ENCODE measurements at regions not wholly inside any gene's neighbourhood (a gene's known extent, or its start where the extent isn't known, plus 50 kb on each side); places are given as distances from the start of the nearest gene placed in this dataset.

DNA sequence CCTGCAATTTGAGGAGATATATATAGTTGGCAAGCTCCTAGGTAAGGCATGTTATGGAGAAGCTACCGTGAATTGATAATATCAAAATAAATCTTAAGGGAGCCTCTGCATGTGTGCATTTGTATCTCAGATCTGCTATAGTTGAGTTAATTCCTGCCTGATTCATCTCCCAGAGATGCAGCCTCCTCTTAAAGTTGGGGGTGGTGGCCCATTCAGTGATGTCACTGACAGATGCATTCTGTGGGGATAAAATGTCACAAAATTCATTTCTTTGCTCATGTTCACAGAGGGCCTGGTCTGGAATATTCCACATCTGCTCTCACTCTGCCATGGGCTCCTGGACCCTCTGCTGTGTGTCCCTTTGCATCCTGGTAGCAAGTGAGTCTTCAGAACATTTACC is 185.8 kb upstream of the PRSS1 start:
- TF ChIP-seq, protein P1, sequence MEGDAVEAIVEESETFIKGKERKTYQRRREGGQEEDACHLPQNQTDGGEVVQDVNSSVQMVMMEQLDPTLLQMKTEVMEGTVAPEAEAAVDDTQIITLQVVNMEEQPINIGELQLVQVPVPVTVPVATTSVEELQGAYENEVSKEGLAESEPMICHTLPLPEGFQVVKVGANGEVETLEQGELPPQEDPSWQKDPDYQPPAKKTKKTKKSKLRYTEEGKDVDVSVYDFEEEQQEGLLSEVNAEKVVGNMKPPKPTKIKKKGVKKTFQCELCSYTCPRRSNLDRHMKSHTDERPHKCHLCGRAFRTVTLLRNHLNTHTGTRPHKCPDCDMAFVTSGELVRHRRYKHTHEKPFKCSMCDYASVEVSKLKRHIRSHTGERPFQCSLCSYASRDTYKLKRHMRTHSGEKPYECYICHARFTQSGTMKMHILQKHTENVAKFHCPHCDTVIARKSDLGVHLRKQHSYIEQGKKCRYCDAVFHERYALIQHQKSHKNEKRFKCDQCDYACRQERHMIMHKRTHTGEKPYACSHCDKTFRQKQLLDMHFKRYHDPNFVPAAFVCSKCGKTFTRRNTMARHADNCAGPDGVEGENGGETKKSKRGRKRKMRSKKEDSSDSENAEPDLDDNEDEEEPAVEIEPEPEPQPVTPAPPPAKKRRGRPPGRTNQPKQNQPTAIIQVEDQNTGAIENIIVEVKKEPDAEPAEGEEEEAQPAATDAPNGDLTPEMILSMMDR (conservative IDR thresholded peaks at IDR 0.05), result no peak
- no peak for TF ChIP-seq EZH2 (IDR thresholded peaks at IDR 0.05; ENCODE audit: low read depth)

Measured in PC-9 (cell line).